ENCODE measurements at regions not wholly inside any gene's neighbourhood (a gene's known extent, or its start where the extent isn't known, plus 50 kb on each side); places are given as distances from the start of the nearest gene placed in this dataset.

GRCh38 chr9:108516391-108516790, 339.4 kb downstream of the ACTL7B start:
- Histone ChIP-seq H4K20me1 (ENCODE audit: insufficient read depth, poor library complexity, severe bottlenecking) (no peaks in the 10 kb centered on the region), H3K4me2 (no peak overlapping the region), H3K4me1 (ENCODE audit: insufficient read depth) (no peaks in the 10 kb centered on the region), H3K36me3 (replicated peaks; ENCODE audit: insufficient read depth, low read depth) (no peaks in the 10 kb centered on the region), H3K27ac (no peak overlapping the region), H3K27me3 (no peaks in the 10 kb centered on the region), H2AFZ (no peak overlapping the region), H3K9me3 (ENCODE audit: low read depth) (no peaks in the 10 kb centered on the region), H3K4me3 (no peak overlapping the region), H3K9me2 (replicated peaks; ENCODE audit: insufficient read depth) (no peaks in the 10 kb centered on the region), H3K79me2 (no peaks in the 10 kb centered on the region)
- TF ChIP-seq CTCF (IDR thresholded peaks at IDR 0.05; ENCODE audit: poor library complexity): no peak
- TF ChIP-seq EZH2phosphoT487 (IDR thresholded peaks at IDR 0.05; ENCODE audit: low read depth, severe bottlenecking, unreplicated experiment): no peak
- no peak for TF ChIP-seq EZH2 (IDR thresholded peaks at IDR 0.05; ENCODE audit: borderline replicate concordance)
- 94% methylated on average over 4 of the region's 4 CpGs for WGBS (ENCODE audit: low lambda C conversion rate, missing lambda C conversion rate)
- no peak for DNase-seq (ENCODE audit: low spot score)

DNA sequence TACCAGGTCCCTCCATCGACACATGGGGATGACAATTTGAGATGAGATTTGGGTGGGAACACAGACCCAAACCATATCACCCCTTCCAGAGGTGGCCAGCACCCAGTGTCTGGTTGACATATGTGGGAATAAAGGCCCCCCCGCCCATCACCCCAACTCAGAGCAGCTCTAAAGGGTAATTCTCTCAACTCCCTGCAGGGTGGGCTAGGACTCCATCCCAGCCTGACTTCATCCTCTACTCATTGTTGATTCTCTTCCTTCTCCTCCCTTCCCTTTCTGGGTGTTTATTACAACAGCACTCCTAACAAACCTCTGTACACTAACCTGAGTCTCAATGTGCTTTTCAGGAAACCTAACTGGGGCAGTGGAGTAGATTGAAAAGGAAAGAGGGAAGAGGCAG, 339.9 kb downstream of the ACTL7B start:
- H4K20me1 ChIP-seq (ENCODE audit: insufficient read depth, poor library complexity, severe bottlenecking): no peaks in the 10 kb centered on the region
- H3K9me3 ChIP-seq (ENCODE audit: low read depth): no peaks in the 10 kb centered on the region
- H3K36me3 ChIP-seq (replicated peaks; ENCODE audit: insufficient read depth, low read depth): no peaks in the 10 kb centered on the region
- DNase-seq (ENCODE audit: low spot score): no peak
- H3K79me2 ChIP-seq: no peaks in the 10 kb centered on the region
- H3K9me2 ChIP-seq (replicated peaks; ENCODE audit: insufficient read depth): no peaks in the 10 kb centered on the region
- no peak overlapping the region for H2AFZ ChIP-seq
- H3K27ac ChIP-seq: no peak overlapping the region
- no peak overlapping the region for H3K4me2 ChIP-seq
- H3K27me3 ChIP-seq: no peaks in the 10 kb centered on the region
- no peak for TF ChIP-seq EZH2 (IDR thresholded peaks at IDR 0.05; ENCODE audit: borderline replicate concordance)
- 97% methylated on average over 2 of the region's 2 CpGs for WGBS (ENCODE audit: low lambda C conversion rate, missing lambda C conversion rate)
- H3K4me3 ChIP-seq: no peak overlapping the region
- H3K4me1 ChIP-seq (ENCODE audit: insufficient read depth): no peaks in the 10 kb centered on the region

DNA sequence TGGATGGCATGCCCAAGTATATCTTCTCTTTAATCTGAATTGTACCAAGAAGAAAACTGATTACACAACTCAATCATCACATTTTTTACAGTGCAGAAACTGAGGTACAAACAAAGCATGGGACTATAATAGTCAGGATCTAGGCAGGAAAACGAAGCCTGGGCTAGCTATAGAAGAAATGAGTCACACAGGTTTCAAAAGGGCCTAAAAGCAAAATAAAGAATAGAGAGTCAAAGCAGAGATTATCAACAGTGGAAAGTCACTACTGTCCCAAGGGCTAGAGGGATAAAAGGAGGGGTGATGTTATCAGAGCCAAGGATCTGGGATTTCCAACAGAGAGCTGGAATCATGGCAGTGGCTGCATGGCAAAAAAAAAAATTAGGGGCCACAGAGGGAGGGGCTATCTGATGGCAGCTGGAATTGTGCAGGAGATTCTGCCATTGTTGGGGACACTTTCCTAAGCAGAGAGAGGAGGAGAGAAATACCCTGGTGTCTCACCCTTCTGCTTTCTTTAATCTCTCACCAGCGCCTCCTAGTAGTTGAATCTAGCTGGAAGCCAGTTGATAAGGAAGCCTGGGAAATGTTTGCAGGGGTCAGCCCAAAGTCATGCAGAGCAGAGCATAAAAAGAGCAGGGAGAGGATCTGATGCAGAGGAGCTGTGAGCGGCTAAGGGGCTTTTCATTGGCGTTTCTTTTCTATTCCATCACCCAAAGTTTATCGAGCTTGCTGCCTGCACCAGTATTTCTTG, 343.2 kb downstream of the ACTL7B start:
- Histone ChIP-seq H3K4me2 (no peak overlapping the region), H3K36me3 (replicated peaks; ENCODE audit: insufficient read depth, low read depth) (no peaks in the 10 kb centered on the region), H3K79me2 (no peaks in the 10 kb centered on the region), H3K27ac (no peak overlapping the region), H3K9me2 (replicated peaks; ENCODE audit: insufficient read depth) (no peaks in the 10 kb centered on the region), H3K4me3 (no peak overlapping the region), H2AFZ (no peak overlapping the region), H3K27me3 (no peaks in the 10 kb centered on the region), H4K20me1 (ENCODE audit: insufficient read depth, poor library complexity, severe bottlenecking) (no peaks in the 10 kb centered on the region), H3K9me3 (ENCODE audit: low read depth) (no peaks in the 10 kb centered on the region), H3K4me1 (ENCODE audit: insufficient read depth) (no peaks in the 10 kb centered on the region)
- no peak for DNase-seq (ENCODE audit: low spot score)
- TF ChIP-seq EZH2 (IDR thresholded peaks at IDR 0.05; ENCODE audit: borderline replicate concordance) (no peak), CTCF (IDR thresholded peaks at IDR 0.05; ENCODE audit: poor library complexity) (no peak)
- WGBS (ENCODE audit: low lambda C conversion rate, missing lambda C conversion rate): 81% methylated on average over 5 of the region's 5 CpGs

- Histone ChIP-seq H3K9me2 (replicated peaks; ENCODE audit: insufficient read depth) (no peaks in the 10 kb centered on the region), H3K9me3 (ENCODE audit: low read depth) (no peaks in the 10 kb centered on the region), H3K4me3 (no peak overlapping the region), H3K4me2 (no peak overlapping the region), H2AFZ (no peak overlapping the region), H4K20me1 (ENCODE audit: insufficient read depth, poor library complexity, severe bottlenecking) (no peaks in the 10 kb centered on the region), H3K27me3 (no peaks in the 10 kb centered on the region), H3K79me2 (no peaks in the 10 kb centered on the region), H3K36me3 (replicated peaks; ENCODE audit: insufficient read depth, low read depth) (no peaks in the 10 kb centered on the region), H3K4me1 (ENCODE audit: insufficient read depth) (no peaks in the 10 kb centered on the region), H3K27ac (no peak overlapping the region)
- WGBS (ENCODE audit: low lambda C conversion rate, missing lambda C conversion rate): 97% methylated on average over 5 of the region's 5 CpGs
- no peak for DNase-seq (ENCODE audit: low spot score)
- TF ChIP-seq CTCF (IDR thresholded peaks at IDR 0.05; ENCODE audit: poor library complexity): no peak
- no peak for TF ChIP-seq EZH2phosphoT487 (IDR thresholded peaks at IDR 0.05; ENCODE audit: low read depth, severe bottlenecking, unreplicated experiment)
- TF ChIP-seq EZH2 (IDR thresholded peaks at IDR 0.05; ENCODE audit: borderline replicate concordance): no peak
These were observed 344.5 kb downstream of the ACTL7B start for GRCh38 chr9:108511307-108511706.
